ENCODE measurements at regions not wholly inside any gene's neighbourhood (a gene's known extent, or its start where the extent isn't known, plus 50 kb on each side); places are given as distances from the start of the nearest gene placed in this dataset.

- no peak for DNase-seq (ENCODE audit: low read depth in 2 of 2)
Observed at GRCh38 chr18:72470391-72470790, 73.8 kb downstream of the CBLN2 start.

DNA sequence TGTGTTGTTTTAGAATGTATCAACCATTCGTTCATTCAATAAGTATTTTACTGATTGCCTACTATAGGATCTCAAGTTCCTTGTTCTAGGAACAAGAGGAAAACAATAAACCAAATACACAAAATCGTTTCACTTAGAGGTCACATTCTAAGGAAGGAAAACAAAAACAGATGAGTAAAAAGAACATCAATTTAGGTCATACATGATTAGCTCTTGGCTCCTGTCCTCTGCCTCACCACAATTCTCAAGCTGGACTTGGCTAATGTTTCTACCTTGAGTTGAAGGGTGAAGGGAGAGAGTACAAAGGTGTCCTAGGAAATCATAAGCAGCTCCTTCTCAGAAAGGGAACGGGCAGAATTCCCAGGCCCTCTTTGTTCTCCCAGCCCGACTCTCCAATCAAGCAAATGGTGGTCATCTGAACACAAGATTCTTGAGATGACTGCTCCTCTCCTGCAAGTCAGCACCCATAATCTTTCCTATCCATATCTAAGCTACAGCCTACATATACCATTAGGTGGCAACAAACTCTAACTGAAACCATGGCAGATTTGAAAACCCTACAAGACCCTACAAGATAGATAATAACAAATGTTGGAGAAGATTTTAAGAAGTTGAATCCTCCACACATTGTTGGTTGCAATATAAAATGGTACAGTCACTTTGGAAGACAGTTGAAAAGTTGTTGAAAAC lies 76.0 kb downstream of the CBLN2 start:
- no peak for DNase-seq (ENCODE audit: low read depth in 2 of 2)

DNA sequence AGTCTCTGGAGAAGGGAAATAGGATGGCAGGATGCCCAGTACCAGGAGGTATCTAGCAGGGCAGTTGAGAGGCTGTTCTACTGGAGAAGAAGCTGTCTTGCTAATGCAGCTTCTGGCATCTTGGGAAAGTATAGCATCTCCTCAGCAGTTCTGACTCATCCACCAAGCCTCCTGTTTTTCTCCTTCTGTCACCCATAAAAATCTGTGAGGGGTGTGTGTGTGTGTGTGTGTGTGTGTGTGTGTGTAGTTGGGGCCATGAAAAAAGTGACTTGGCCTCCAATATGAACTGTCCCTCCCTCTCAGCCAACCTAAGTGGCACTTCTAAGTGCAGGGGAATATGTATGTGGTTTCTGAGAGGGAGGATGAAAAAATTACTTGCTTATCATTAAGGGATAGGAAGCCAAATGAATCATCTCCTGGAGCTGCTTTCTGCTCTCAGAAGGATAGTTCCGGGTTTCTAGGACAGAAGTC lies 83.9 kb downstream of the CBLN2 start:
- no peak for DNase-seq (ENCODE audit: low read depth in 2 of 2)

GRCh38 chr18:72458271-72458670 lies 85.9 kb downstream of the CBLN2 start:
- no peak for DNase-seq (ENCODE audit: low read depth in 2 of 2)

DNA sequence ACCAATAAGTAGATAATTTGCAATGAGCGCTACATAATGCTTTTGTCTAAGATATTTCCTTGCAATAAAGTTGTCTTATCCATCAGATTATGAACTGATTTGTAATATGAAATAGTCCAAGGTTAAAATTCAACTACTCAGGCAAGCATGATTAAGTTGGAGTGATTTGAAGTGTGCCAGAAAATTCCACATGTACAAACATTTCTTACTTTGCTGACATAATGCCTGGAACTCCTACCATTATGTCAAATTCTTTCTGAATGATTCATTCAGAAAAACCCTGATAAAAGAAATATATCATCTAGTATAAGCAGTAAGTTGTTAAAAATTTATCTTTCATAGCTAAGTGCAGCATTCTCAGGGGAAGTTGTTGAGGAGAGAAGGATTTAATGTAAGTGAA lies 87.3 kb downstream of the CBLN2 start:
- no peak for DNase-seq (ENCODE audit: low read depth in 2 of 2)

GRCh38 chr18:72452328-72452727 lies 91.8 kb downstream of the CBLN2 start:
- DNase-seq (ENCODE audit: low read depth in 2 of 2) = no peak

GRCh38 chr18:72444798-72445155 lies 99.4 kb downstream of the CBLN2 start:
- no peak for DNase-seq (ENCODE audit: low read depth in 2 of 2)

DNA sequence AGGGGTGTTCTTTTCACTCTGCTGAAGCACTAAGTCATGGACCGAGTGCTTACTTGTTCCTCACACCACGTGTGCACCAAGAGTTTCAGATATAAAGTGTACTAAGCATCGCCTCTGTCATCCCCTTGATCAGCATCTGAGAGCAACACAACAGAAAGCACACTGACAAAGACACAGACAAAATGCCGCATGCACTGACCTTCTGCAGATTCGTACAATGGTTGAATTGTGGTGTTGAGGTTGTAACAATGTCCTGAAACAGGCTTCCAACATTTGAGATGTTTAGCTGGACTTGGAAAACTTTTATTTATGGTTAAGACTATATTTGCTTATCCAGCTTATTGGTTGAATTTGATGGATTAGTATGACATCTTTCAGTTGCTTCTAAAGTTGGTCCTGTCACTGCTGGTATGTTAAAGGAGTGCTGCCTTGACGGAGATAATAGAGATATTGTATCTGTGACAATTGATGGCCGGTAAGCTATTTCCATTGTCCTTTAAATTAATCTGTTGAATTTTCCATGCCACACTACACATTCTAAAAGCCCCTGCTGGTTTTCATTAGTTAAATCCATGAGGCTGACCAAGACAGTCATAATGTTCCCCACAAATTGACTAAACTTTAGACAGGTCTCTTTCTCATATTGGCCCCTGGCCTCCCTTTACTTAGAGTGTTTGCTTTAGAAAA lies 99.9 kb downstream of the CBLN2 start:
- DNase-seq (ENCODE audit: low read depth in 2 of 2) = no peak

DNA sequence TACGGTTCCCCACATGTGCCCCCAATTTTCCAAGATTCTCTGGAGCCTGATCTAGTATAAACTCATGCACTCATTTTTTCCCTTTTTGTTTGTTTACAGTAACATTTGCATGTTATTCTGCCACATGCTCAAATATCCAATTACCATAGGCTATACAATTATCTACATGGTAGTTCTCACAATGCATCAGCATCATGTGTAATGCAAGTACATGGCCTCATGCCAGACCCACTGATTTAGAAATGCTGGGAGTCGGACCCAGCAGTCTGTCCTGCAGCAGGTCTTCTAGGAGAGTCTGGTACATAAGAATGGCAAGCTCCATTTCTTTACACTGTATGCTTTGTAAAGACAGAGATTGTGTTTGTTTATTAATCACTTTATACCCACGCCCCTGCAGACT lies 107.7 kb downstream of the CBLN2 start:
- no peak for DNase-seq (ENCODE audit: low read depth in 2 of 2)

- no peak for DNase-seq (ENCODE audit: low read depth in 2 of 2)
Observed at GRCh38 chr18:72433756-72434155, 110.4 kb downstream of the CBLN2 start.

- DNase-seq (ENCODE audit: low read depth in 2 of 2) = no peak
Observed at GRCh38 chr18:72427721-72428120, 116.4 kb downstream of the CBLN2 start.

DNA sequence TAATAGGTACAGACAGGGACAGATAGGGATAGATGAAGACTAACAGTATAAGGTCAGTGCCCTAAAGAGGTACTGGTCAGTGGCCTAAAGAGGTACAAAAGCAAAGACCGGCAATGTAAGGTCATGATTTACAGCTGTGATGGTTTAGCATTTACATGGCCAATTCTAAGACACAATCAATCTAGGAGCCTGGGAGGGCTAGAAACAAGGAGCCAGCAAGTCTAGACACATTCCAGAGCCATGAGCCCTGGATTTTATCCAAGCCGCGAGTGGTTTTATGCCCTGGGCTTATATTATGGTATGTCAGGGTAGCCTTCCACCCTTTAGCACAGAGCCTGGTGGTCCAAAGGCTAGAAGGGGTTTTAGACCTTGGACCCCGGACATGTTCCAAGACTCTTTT lies 124.2 kb downstream of the CBLN2 start:
- DNase-seq (ENCODE audit: low read depth in 2 of 2) = no peak

DNA sequence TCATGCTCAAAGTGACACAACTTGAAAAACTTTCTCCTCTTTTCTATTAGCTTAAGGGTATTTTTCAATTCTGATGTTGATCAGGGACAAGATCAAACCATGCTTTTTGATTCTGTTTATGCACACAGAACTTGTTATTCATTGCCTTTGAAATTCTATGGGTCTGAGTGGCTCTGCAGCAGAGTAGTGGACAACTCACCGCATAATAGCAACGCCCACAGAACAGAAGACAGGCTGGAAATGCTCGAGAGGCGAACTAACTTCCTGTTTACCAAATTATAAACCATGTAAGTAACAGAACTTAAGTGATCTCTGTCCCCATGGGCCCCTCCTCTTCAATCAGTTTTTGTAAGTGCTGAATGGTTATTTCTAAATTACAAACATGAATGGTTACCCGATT lies 131.2 kb downstream of the CBLN2 start:
- no peak for DNase-seq (ENCODE audit: low read depth in 2 of 2)

DNA sequence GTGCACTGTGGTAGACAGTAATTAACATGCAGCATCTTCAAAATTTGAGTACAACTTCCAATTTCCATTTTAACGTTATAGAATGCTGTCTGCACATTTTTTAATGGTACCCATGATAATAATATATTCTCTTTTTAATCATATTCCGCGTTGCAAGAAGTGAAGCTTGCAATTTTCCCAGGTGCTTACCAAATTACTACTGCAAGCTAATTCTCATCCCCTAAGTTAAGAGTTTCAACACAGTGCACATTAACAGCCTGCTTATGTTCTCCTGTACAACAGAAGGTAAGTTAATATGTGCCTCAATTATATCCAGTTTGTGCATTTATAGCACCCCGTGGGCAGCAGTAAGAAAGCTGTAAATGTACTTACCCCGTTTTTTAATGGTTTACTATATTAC lies 132.9 kb downstream of the CBLN2 start:
- DNase-seq (ENCODE audit: low read depth in 2 of 2) = no peak

DNA sequence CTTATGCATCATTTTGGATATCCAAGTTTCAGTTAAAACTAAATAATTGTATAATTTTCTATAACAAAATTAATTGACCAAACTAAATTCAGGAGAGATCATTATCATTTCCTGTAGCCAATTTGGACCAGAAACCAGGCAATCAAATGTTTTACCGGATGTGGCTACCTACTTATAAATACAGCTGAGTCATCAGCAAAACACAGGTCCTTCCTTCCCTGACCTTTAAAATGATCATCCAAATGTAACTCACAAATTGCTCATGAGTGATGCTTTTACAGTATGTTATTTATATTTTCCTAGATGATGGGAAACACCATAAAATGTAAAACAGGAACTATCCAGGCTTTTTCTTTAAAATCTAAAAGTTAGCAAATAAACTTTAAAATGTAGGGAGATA lies 133.7 kb downstream of the CBLN2 start:
- no peak for DNase-seq (ENCODE audit: low read depth in 2 of 2)

- no peak for DNase-seq (ENCODE audit: low read depth in 2 of 2)
Observed at GRCh38 chr18:72409903-72410302, 134.2 kb downstream of the CBLN2 start.

DNA sequence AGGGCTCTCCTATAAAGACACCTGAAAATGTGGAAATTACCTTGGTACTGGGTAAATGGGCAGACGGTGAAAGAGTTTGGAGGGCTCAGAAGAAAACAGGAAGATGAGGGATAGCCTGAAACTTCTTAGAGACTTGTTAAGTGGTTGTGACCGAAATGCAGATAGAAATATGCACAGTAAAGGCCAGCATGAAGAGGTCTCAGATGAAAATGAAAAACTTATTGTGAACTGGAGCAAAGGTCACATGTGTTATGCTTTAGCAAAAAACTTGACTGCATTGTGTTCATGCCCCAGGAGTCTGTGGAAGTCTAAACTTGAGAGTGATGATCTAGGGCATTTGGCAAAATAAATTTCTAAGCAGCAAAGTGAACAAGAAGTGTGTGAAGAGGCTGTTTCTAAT lies 137.1 kb downstream of the CBLN2 start:
- DNase-seq (ENCODE audit: low read depth in 2 of 2) = no peak

DNA sequence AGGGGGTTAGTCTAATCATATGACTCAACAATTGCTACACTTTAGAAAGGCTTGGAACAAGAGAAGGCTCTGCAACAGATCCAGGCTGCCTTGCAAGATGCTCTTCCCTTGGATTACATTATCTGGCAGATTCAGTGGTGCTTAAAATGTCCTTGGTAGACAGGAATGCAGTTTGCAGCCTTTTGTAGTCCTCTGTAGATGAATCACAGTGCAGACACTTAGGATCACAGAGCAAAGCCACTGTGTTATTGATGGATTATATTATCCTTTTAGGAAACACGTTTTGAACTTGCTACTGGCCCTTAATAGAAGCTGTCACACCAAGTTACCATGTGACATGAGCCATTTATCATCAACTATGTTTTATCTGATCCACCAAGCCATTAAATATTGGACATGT lies 152.2 kb downstream of the CBLN2 start:
- DNase-seq (ENCODE audit: low read depth in 2 of 2) = no peak

- no peak for DNase-seq (ENCODE audit: low read depth in 2 of 2)
Observed at GRCh38 chr18:72391427-72391826, 152.7 kb downstream of the CBLN2 start.

GRCh38 chr18:72378016-72378415 lies 166.1 kb downstream of the CBLN2 start:
- DNase-seq (ENCODE audit: low read depth in 2 of 2) = no peak

GRCh38 chr18:72376256-72376655 lies 167.9 kb downstream of the CBLN2 start:
- no peak for DNase-seq (ENCODE audit: low read depth in 2 of 2)

DNA sequence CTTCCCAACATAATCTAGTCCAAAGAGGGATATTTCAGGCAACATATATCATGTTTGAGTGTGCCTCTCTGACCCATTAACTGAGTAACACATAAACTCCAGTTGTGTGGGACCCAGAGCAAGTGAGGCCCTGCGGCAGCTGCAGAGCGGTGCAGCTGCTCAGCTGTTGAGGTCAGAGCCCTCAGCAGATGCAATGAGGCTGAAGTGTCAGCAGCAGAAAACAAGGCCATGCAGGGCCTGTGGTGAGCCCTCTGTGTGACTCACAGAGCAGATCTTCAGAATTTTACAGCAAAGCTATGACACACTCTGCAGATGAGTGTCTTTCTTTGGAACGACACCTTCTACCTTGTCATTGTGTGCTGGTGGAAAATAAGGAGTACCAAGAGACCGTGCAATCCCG lies 168.5 kb downstream of the CBLN2 start:
- DNase-seq (ENCODE audit: low read depth in 2 of 2) = no peak

DNA sequence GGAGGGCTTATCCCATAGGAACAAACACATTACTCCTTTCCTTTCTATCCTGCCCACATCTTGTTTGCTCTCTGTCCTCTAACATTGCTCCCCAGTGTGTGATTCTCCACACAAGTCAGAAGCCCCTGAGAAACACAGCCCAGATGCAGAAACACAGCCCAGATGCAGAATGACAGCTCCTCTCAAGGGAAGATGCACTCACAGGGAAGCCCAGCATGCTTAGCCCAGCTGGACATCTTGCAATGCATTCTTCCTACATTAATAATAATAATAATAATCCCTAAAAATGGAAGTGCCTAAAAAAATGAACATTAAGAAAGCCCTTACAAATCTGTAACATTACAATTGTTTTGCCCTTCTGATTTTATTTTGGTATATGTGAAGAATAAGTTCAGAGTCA lies 172.1 kb downstream of the CBLN2 start:
- no peak for DNase-seq (ENCODE audit: low read depth in 2 of 2)

DNA sequence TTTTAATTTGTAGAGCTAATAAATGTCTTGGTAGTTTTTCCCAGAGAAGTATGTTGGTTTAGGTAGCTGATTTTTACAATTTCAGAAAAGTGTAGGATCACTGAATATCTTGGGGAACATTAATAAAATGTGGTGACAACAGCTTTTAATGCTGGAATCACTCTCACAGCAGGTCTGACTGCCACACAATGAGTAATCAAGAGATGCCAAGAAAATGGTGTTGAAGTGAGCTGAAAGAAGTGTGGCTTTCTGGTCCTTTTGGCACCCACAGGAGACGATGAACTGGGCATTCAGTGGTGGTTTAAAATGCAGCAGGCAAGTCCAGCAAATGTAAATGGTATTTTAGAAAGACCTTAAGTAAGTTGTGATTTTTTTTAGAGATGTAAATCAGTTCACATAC lies 175.8 kb downstream of the CBLN2 start:
- DNase-seq (ENCODE audit: low read depth in 2 of 2) = no peak

All from activated CD8-positive, alpha-beta memory T cell treated with anti-CD3 and anti-CD28 coated beads for 4 hours (primary cell).